ENCODE measurements at regions not wholly inside any gene's neighbourhood (a gene's known extent, or its start where the extent isn't known, plus 50 kb on each side); places are given as distances from the start of the nearest gene placed in this dataset.

- Mint-ChIP-seq H3K4me1 (no peaks in the 10 kb centered on the region), H3K36me3 (ENCODE audit: low read depth) (peaks cover 13% of the 10 kb centered on the region), H3K9me3 (peaks cover 41% of the 10 kb centered on the region), H3K4me3 (no peak overlapping the region), H3K27ac (no peak overlapping the region), H3K27me3 (ENCODE audit: insufficient read depth, low read depth, poor library complexity) (peaks cover 8% of the 10 kb centered on the region)
- DNase-seq (ENCODE audit: low spot score) = no peak
- Histone ChIP-seq H3K36me3 (ENCODE audit: insufficient read depth) (no peaks in the 10 kb centered on the region), H4K20me1 (replicated peaks; ENCODE audit: insufficient read depth) (no peaks in the 10 kb centered on the region), H3K9me2 (ENCODE audit: insufficient read depth) (peaks cover 8% of the 10 kb centered on the region; the same call in 1 of the 2 replicates), H3K4me3 (no peak overlapping the region), H3K79me2 (replicated peaks; ENCODE audit: insufficient read depth) (no peaks in the 10 kb centered on the region), H3K27ac (ENCODE audit: low read depth) (no peak overlapping the region), H2AFZ (no peak overlapping the region), H3K4me2 (no peak overlapping the region), H3K27me3 (ENCODE audit: insufficient read depth) (no peaks in the 10 kb centered on the region), H3K4me1 (ENCODE audit: insufficient read depth) (no peaks in the 10 kb centered on the region), H3F3A (replicated peaks; ENCODE audit: low read depth) (no peaks in the 10 kb centered on the region)
- TF ChIP-seq, protein P1, sequence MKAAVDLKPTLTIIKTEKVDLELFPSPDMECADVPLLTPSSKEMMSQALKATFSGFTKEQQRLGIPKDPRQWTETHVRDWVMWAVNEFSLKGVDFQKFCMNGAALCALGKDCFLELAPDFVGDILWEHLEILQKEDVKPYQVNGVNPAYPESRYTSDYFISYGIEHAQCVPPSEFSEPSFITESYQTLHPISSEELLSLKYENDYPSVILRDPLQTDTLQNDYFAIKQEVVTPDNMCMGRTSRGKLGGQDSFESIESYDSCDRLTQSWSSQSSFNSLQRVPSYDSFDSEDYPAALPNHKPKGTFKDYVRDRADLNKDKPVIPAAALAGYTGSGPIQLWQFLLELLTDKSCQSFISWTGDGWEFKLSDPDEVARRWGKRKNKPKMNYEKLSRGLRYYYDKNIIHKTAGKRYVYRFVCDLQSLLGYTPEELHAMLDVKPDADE (IDR thresholded peaks at IDR 0.05) = no peak
- no peak for TF ChIP-seq POLR2AphosphoS5 (IDR thresholded peaks at IDR 0.05; ENCODE audit: low read depth)
- TF ChIP-seq ZNF114 (CRISPR knock-in tag; IDR thresholded peaks at IDR 0.05) = no peak
- TF ChIP-seq JUNB (IDR thresholded peaks at IDR 0.05; ENCODE audit: unreplicated experiment) = no peak
- no peak for TF ChIP-seq REST (IDR thresholded peaks at IDR 0.05; ENCODE audit: unreplicated experiment)
- no peak for TF ChIP-seq ZNF331 (CRISPR knock-in tag; IDR thresholded peaks at IDR 0.05; ENCODE audit: low read depth)
- no peak for TF ChIP-seq EZH2 (IDR thresholded peaks at IDR 0.05; ENCODE audit: low read depth, unreplicated experiment)
- TF ChIP-seq CREB1 (CRISPR knock-in tag; IDR thresholded peaks at IDR 0.05; ENCODE audit: low read depth) = no peak
- TF ChIP-seq STAT1 (IDR thresholded peaks at IDR 0.05; ENCODE audit: unreplicated experiment) = no peak
- no peak for TF ChIP-seq EZH2phosphoT487 (IDR thresholded peaks at IDR 0.05; ENCODE audit: unreplicated experiment)
- TF ChIP-seq, protein P2, sequence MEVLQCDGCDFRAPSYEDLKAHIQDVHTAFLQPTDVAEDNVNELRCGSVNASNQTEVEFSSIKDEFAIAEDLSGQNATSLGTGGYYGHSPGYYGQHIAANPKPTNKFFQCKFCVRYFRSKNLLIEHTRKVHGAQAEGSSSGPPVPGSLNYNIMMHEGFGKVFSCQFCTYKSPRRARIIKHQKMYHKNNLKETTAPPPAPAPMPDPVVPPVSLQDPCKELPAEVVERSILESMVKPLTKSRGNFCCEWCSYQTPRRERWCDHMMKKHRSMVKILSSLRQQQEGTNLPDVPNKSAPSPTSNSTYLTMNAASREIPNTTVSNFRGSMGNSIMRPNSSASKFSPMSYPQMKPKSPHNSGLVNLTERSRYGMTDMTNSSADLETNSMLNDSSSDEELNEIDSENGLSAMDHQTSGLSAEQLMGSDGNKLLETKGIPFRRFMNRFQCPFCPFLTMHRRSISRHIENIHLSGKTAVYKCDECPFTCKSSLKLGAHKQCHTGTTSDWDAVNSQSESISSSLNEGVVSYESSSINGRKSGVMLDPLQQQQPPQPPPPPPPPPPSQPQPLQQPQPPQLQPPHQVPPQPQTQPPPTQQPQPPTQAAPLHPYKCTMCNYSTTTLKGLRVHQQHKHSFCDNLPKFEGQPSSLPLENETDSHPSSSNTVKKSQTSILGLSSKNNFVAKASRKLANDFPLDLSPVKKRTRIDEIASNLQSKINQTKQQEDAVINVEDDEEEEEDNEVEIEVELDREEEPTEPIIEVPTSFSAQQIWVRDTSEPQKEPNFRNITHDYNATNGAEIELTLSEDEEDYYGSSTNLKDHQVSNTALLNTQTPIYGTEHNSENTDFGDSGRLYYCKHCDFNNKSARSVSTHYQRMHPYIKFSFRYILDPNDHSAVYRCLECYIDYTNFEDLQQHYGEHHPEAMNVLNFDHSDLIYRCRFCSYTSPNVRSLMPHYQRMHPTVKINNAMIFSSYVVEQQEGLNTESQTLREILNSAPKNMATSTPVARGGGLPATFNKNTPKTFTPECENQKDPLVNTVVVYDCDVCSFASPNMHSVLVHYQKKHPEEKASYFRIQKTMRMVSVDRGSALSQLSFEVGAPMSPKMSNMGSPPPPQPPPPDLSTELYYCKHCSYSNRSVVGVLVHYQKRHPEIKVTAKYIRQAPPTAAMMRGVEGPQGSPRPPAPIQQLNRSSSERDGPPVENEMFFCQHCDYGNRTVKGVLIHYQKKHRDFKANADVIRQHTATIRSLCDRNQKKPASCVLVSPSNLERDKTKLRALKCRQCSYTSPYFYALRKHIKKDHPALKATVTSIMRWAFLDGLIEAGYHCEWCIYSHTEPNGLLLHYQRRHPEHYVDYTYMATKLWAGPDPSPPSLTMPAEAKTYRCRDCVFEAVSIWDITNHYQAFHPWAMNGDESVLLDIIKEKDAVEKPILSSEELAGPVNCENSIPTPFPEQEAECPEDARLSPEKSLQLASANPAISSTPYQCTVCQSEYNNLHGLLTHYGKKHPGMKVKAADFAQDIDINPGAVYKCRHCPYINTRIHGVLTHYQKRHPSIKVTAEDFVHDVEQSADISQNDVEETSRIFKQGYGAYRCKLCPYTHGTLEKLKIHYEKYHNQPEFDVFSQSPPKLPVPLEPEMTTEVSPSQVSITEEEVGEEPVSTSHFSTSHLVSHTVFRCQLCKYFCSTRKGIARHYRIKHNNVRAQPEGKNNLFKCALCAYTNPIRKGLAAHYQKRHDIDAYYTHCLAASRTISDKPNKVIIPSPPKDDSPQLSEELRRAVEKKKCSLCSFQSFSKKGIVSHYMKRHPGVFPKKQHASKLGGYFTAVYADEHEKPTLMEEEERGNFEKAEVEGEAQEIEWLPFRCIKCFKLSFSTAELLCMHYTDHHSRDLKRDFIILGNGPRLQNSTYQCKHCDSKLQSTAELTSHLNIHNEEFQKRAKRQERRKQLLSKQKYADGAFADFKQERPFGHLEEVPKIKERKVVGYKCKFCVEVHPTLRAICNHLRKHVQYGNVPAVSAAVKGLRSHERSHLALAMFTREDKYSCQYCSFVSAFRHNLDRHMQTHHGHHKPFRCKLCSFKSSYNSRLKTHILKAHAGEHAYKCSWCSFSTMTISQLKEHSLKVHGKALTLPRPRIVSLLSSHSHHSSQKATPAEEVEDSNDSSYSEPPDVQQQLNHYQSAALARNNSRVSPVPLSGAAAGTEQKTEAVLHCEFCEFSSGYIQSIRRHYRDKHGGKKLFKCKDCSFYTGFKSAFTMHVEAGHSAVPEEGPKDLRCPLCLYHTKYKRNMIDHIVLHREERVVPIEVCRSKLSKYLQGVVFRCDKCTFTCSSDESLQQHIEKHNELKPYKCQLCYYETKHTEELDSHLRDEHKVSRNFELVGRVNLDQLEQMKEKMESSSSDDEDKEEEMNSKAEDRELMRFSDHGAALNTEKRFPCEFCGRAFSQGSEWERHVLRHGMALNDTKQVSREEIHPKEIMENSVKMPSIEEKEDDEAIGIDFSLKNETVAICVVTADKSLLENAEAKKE (CRISPR knock-in tag; IDR thresholded peaks at IDR 0.05) = no peak
- TF ChIP-seq CTCF (conservative IDR thresholded peaks at IDR 0.05; ENCODE audit: low read depth in 2 of 2) = no peak
- TF ChIP-seq NANOG (IDR thresholded peaks at IDR 0.05; ENCODE audit: borderline replicate concordance) = no peak
- no peak for ATAC-seq
These were observed 68.8 kb upstream of the ALDH1A3 start for GRCh38 chr15:100810831-100811230.

All from GM23338 (cell line).